SK-N-SH (cell line): ENCODE measurements at regions not wholly inside any gene's neighbourhood (a gene's known extent, or its start where the extent isn't known, plus 50 kb on each side); places are given as distances from the start of the nearest gene placed in this dataset.

Experiments
- CTCF ChIA-PET: fragments of 300-600, 350-600 bp; formaldehyde crosslinking; extraction: SDS; loops from one replicate; lab custom pipeline; 2021; lab: Yijun Ruan, JAX
- POLR2A ChIA-PET: fragments of 350-600 bp; sonication (Branson Sonifier 250); formaldehyde crosslinking; extraction: SDS; loops from one replicate; lab custom pipeline; 2020; ENCODE audit warnings: antibody characterized with exemption, inconsistent platforms; lab: Yijun Ruan, JAX
- DNase-seq: peaks from one replicate; pipeline ENCODE4 v3.0.0; 2012
- H2AFZ ChIP-seq: fragments of 200-600 bp; sonication (generic); 2 replicates; pipeline ENCODE4 v1.8.1; 2016; ENCODE audit warnings: antibody characterized with exemption, mild to moderate bottlenecking, low read depth
- H3F3A ChIP-seq: fragments of 200-600 bp; sonication (generic); replicated peaks from 2 replicates; pipeline ENCODE3; 2016; ENCODE audit warnings: antibody characterized with exemption, mild to moderate bottlenecking; ENCODE audit not compliant: insufficient read depth
- H3K27ac ChIP-seq, 2 experiments: fragments of 200-500 bp in 1 of 2; fragments of 200-600 bp in 1 of 2; sonication (Bioruptor generic) in 1 of 2; sonication (generic), shearing (Covaris generic) in 1 of 2; 2 replicates each; pipeline versions ENCODE4 v1.5.1 to v1.6.1; 2014 to 2016; ENCODE audit warnings: low read depth in 2 of 2, inconsistent platforms in 1 of 2, low read length in 1 of 2, mild to moderate bottlenecking in 1 of 2, mixed read lengths in 1 of 2
- H3K27me3 ChIP-seq: fragments of 200-600 bp; sonication (generic), shearing (Covaris generic); 2 replicates; pipeline ENCODE4 v1.6.1; 2016; ENCODE audit warnings: mixed run types; ENCODE audit not compliant: insufficient read depth
- H3K36me3 ChIP-seq, 2 experiments: fragments of 200-500 bp in 1 of 2; fragments of 200-600 bp in 1 of 2; sonication (Bioruptor generic) in 1 of 2; sonication (generic) in 1 of 2; replicated peaks in 1 of 2; 2 replicates each; pipeline versions ENCODE3 to v1.5.1; 2014 to 2016; ENCODE audit warnings: low read length in 1 of 2, mild to moderate bottlenecking in 1 of 2; ENCODE audit not compliant: insufficient read depth in 2 of 2, control insufficient read depth in 1 of 2
- H3K4me1 ChIP-seq, 2 experiments: fragments of 200-500 bp in 1 of 2; fragments of 200-600 bp in 1 of 2; sonication (Bioruptor generic) in 1 of 2; sonication (generic), shearing (Covaris generic) in 1 of 2; 2 replicates each; pipeline versions ENCODE4 v1.5.1 to v1.6.1; 2014 to 2016; ENCODE audit warnings: low read depth in 1 of 2, low read length in 1 of 2, mixed run types in 1 of 2; ENCODE audit not compliant: insufficient read depth in 2 of 2, control insufficient read depth in 1 of 2
- H3K4me2 ChIP-seq: fragments of 200-600 bp; sonication (generic), shearing (Covaris generic); 2 replicates; pipeline ENCODE4 v1.6.1; 2017; ENCODE audit warnings: mixed run types
- H3K4me3 ChIP-seq, 2 experiments: fragments of 200-500 bp in 1 of 2; fragments of 200-600 bp in 1 of 2; sonication (Bioruptor generic) in 1 of 2; sonication (generic), shearing (Covaris generic) in 1 of 2; 2 replicates each; pipeline versions ENCODE4 v1.5.1 to v1.8.1; 2014 to 2016; ENCODE audit warnings: low read depth in 2 of 2, inconsistent platforms in 1 of 2, low read length in 1 of 2, mild to moderate bottlenecking in 1 of 2, mixed read lengths in 1 of 2, moderate library complexity in 1 of 2
- H3K79me2 ChIP-seq: fragments of 200-600 bp; sonication (generic); 2 replicates; pipeline ENCODE4 v1.8.1; 2017; ENCODE audit warnings: mild to moderate bottlenecking; ENCODE audit not compliant: insufficient read depth
- H3K9ac ChIP-seq: fragments of 200-600 bp; sonication (generic); 2 replicates; pipeline ENCODE4 v1.6.1; 2017; ENCODE audit warnings: mixed run types
- H3K9me2 ChIP-seq: fragments of 200-600 bp; sonication (generic); 2 replicates; pipeline ENCODE4 v1.6.1; 2017; ENCODE audit warnings: mixed run types
- H3K9me3 ChIP-seq: fragments of 200-600 bp; sonication (generic); 2 replicates; pipeline ENCODE4 v1.6.1; 2017; ENCODE audit warnings: mixed run types, mild to moderate bottlenecking, moderate library complexity
- H4K20me1 ChIP-seq: fragments of 200-600 bp; sonication (generic); 2 replicates; pipeline ENCODE4 v1.6.1; 2017; ENCODE audit warnings: mild to moderate bottlenecking, mixed run types; ENCODE audit not compliant: insufficient read depth
- ELF1 ChIP-seq: IDR thresholded peaks from 2 replicates; pipeline ENCODE4 v1.4.0; 2012
- GATA2 ChIP-seq: sonication (generic); formaldehyde crosslinking; IDR thresholded peaks from 2 replicates; pipeline ENCODE4 v1.5.0; 2020; ENCODE audit warnings: mild to moderate bottlenecking, missing genetic modification reagents
- IRF3 ChIP-seq: fragments of 150-350 bp; IDR thresholded peaks from 2 replicates; pipeline ENCODE4 v1.6.1; 2016; ENCODE audit warnings: mild to moderate bottlenecking, low read depth, low read length
- NFIC ChIP-seq: IDR thresholded peaks from 2 replicates; pipeline ENCODE4 v1.4.0; 2012; ENCODE audit warnings: borderline replicate concordance
- POLR2AphosphoS5 ChIP-seq: IDR thresholded peaks from 2 replicates; pipeline ENCODE4 v1.6.1; 2012; ENCODE audit warnings: low read depth, low read length
- RFX5 ChIP-seq: IDR thresholded peaks from 2 replicates; pipeline ENCODE4 v1.6.1; 2012; ENCODE audit warnings: mild to moderate bottlenecking, improper control_type of control experiment, low read length
- RXRA ChIP-seq: IDR thresholded peaks from 2 replicates; pipeline ENCODE4 v1.4.0; 2012; ENCODE audit warnings: low read depth, mild to moderate bottlenecking, borderline replicate concordance
- SMC3 ChIP-seq: IDR thresholded peaks from 2 replicates; pipeline ENCODE4 v1.6.1; 2012; ENCODE audit warnings: low read depth, low read length, improper control_type of control experiment
- TAF1 ChIP-seq: IDR thresholded peaks from 2 replicates; pipeline ENCODE4 v1.6.1; 2012; ENCODE audit warnings: low read depth, mild to moderate bottlenecking, low read length, moderate library complexity, borderline replicate concordance
- TEAD4 ChIP-seq: IDR thresholded peaks from 2 replicates; pipeline ENCODE4 v1.4.0; 2012; ENCODE audit warnings: mild to moderate bottlenecking, borderline replicate concordance; ENCODE audit not compliant: insufficient read depth
- USF1 ChIP-seq: IDR thresholded peaks from 2 replicates; pipeline ENCODE4 v1.4.0; 2012; ENCODE audit warnings: low read depth, borderline replicate concordance
- YY1 ChIP-seq: IDR thresholded peaks from 2 replicates; pipeline ENCODE4 v1.4.0; 2012; ENCODE audit warnings: low read depth, mild to moderate bottlenecking
- ZBTB33 ChIP-seq: IDR thresholded peaks from 2 replicates; pipeline ENCODE4 v1.4.0; 2012; ENCODE audit warnings: low read depth, borderline replicate concordance
- WGBS: methylation state at CpG from one replicate; pipeline ENCODE4 v1.1.6; 2017; ENCODE audit warnings: low lambda C conversion rate; 5-methylcytosine and 5-hydroxymethylcytosine counted together

- no peaks in the 10 kb centered on the region for H3K36me3 ChIP-seq
- H3K9me3 ChIP-seq: no peaks in the 10 kb centered on the region
- H2AFZ ChIP-seq: no peak overlapping the region
- ChIA-PET CTCF (no interaction called here), POLR2A (no interaction called here)
- no peaks in the 10 kb centered on the region for H4K20me1 ChIP-seq
- H3K27ac ChIP-seq: no peak overlapping the region
- no peak overlapping the region for H3K9ac ChIP-seq
- H3K4me3 ChIP-seq: no peak overlapping the region
- no peak overlapping the region for H3K4me2 ChIP-seq
- no peaks in the 10 kb centered on the region for H3K4me1 ChIP-seq
- no peaks in the 10 kb centered on the region for H3K9me2 ChIP-seq
- H3K79me2 ChIP-seq: no peaks in the 10 kb centered on the region
- no peaks in the 10 kb centered on the region for H3F3A ChIP-seq
- TF ChIP-seq TAF1: no peak
- no peak for TF ChIP-seq TEAD4
- no peaks in the 10 kb centered on the region for H3K27me3 ChIP-seq
- no peak for DNase-seq
- WGBS: 29% methylated on average over 4 of the region's 4 CpGs
These were observed 100.6 kb downstream of the GC start for GRCh38 chr4:71683309-71683708.

- no peak overlapping the region for H3K9ac ChIP-seq
- POLR2A ChIA-PET: no interaction called here
- H3K9me2 ChIP-seq: no peaks in the 10 kb centered on the region
- no peaks in the 10 kb centered on the region for H3K27me3 ChIP-seq
- no peaks in the 10 kb centered on the region for H3F3A ChIP-seq
- WGBS: 0% methylated on average over 1 of the region's 1 CpG
- no peaks in the 10 kb centered on the region for H3K79me2 ChIP-seq
- no peaks in the 10 kb centered on the region for H3K36me3 ChIP-seq
- TF ChIP-seq NFIC (no peak), POLR2AphosphoS5 (no peak), TEAD4 (no peak), IRF3 (no peak), RFX5 (no peak), GATA2 (CRISPR knock-in tag) (no peak), RXRA (no peak), ELF1 (no peak), USF1 (no peak), SMC3 (no peak), YY1 (no peak), ZBTB33 (no peak)
- no peaks in the 10 kb centered on the region for H3K4me1 ChIP-seq
- no peak overlapping the region for H3K4me3 ChIP-seq
- no peak overlapping the region for H3K4me2 ChIP-seq
- no peak for DNase-seq
- no peaks in the 10 kb centered on the region for H3K9me3 ChIP-seq
- H4K20me1 ChIP-seq: no peaks in the 10 kb centered on the region
- H3K27ac ChIP-seq: no peak overlapping the region
- no peak overlapping the region for H2AFZ ChIP-seq
- CTCF ChIA-PET: no interaction called here
These were observed 103.2 kb downstream of the GC start for GRCh38 chr4:71680706-71681105.
